ENCODE measurements at regions not wholly inside any gene's neighbourhood (a gene's known extent, or its start where the extent isn't known, plus 50 kb on each side); places are given as distances from the start of the nearest gene placed in this dataset.

GRCh38 chr7:110309941-110310340, 781.0 kb upstream of the LRRN3 start:
- H3K27ac Mint-ChIP-seq: no peak overlapping the region
- H3K79me2 ChIP-seq (ENCODE audit: insufficient read depth, low read length): no peaks in the 10 kb centered on the region
- H3K27me3 Mint-ChIP-seq (ENCODE audit: low read depth in 3 of 3): peaks cover 0 to 3% (median 0%) of the 10 kb centered on the region in 3 donors
- no peak overlapping the region for H3K9ac ChIP-seq (ENCODE audit: insufficient read depth, low read length, poor library complexity, severe bottlenecking)
- H3K27me3 ChIP-seq (ENCODE audit: control insufficient read depth in 2 of 2, insufficient read depth in 2 of 2, low read length in 2 of 2): no peaks in the 10 kb centered on the region
- no peaks in the 10 kb centered on the region for H3K36me3 ChIP-seq (replicated peaks in 1 of 2; ENCODE audit: control insufficient read depth in 1 of 2, insufficient read depth in 2 of 2, low read length in 2 of 2)
- H3K36me3 Mint-ChIP-seq: no peaks in the 10 kb centered on the region
- H3K4me1 ChIP-seq (ENCODE audit: control insufficient read depth in 1 of 2, insufficient read depth in 2 of 2, low read length in 2 of 2): no peaks in the 10 kb centered on the region
- no peak for TF ChIP-seq CTCF (IDR thresholded peaks at IDR 0.05)
- intact Hi-C loops (cut with micrococcal nuclease): no loop called here
- H3K4me3 ChIP-seq (replicated peaks in 1 of 3; ENCODE audit: low read depth in 2 of 3, low read length in 3 of 3): no peak overlapping the region
- no peak overlapping the region for H2AFZ ChIP-seq (ENCODE audit: insufficient read depth, low read depth, low read length, poor library complexity, severe bottlenecking)
- DNase-seq: no peak
- no peaks in the 10 kb centered on the region for H4K20me1 ChIP-seq (ENCODE audit: insufficient read depth, low read length)
- peaks cover 5 to 24% of the 10 kb centered on the region in 2 donors for H3K9me3 ChIP-seq (replicated peaks in 1 of 2; ENCODE audit: control insufficient read depth in 1 of 2, insufficient read depth in 1 of 2, low read length in 2 of 2)
- H3K4me1 Mint-ChIP-seq: no peaks in the 10 kb centered on the region
- no peak overlapping the region for H3K4me3 Mint-ChIP-seq
- H3K27ac ChIP-seq (ENCODE audit: low read depth in 1 of 2, low read length in 2 of 2): no peak overlapping the region
- peaks cover 4 to 11% (median 9%) of the 10 kb centered on the region in 7 donors for H3K9me3 Mint-ChIP-seq
- H3K4me2 ChIP-seq (replicated peaks; ENCODE audit: extremely low read depth, low read length, poor library complexity, severe bottlenecking): no peak overlapping the region

GRCh38 chr7:110311556-110311955, 779.4 kb upstream of the LRRN3 start:
- intact Hi-C loops (cut with micrococcal nuclease): no loop called here
- no peak overlapping the region for H3K27ac Mint-ChIP-seq

More at GRCh38 chr7:110311556-110311955, 779.4 kb upstream of the LRRN3 start:
- Histone ChIP-seq H3K27ac (ENCODE audit: low read depth in 1 of 2, low read length in 2 of 2) (no peak overlapping the region), H4K20me1 (ENCODE audit: insufficient read depth, low read length) (no peaks in the 10 kb centered on the region), H3K4me2 (replicated peaks; ENCODE audit: extremely low read depth, low read length, poor library complexity, severe bottlenecking) (no peak overlapping the region), H3K27me3 (ENCODE audit: control insufficient read depth in 2 of 2, insufficient read depth in 2 of 2, low read length in 2 of 2) (no peaks in the 10 kb centered on the region), H3K9me3 (replicated peaks in 1 of 2; ENCODE audit: control insufficient read depth in 1 of 2, insufficient read depth in 1 of 2, low read length in 2 of 2) (peaks cover 9 to 33% of the 10 kb centered on the region in 2 donors), H3K9ac (ENCODE audit: insufficient read depth, low read length, poor library complexity, severe bottlenecking) (no peak overlapping the region), H3K4me1 (ENCODE audit: control insufficient read depth in 1 of 2, insufficient read depth in 2 of 2, low read length in 2 of 2) (no peaks in the 10 kb centered on the region), H3K79me2 (ENCODE audit: insufficient read depth, low read length) (no peaks in the 10 kb centered on the region), H2AFZ (ENCODE audit: insufficient read depth, low read depth, low read length, poor library complexity, severe bottlenecking) (no peak overlapping the region), H3K36me3 (replicated peaks in 1 of 2; ENCODE audit: control insufficient read depth in 1 of 2, insufficient read depth in 2 of 2, low read length in 2 of 2) (no peaks in the 10 kb centered on the region), H3K4me3 (replicated peaks in 1 of 3; ENCODE audit: low read depth in 2 of 3, low read length in 3 of 3) (no peak overlapping the region)
- Mint-ChIP-seq H3K4me1 (no peaks in the 10 kb centered on the region), H3K4me3 (no peak overlapping the region), H3K27me3 (ENCODE audit: low read depth in 3 of 3) (peaks cover 0 to 3% (median 0%) of the 10 kb centered on the region in 3 donors), H3K36me3 (no peaks in the 10 kb centered on the region), H3K9me3 (peaks cover 4 to 14% (median 9%) of the 10 kb centered on the region in 7 donors)
- TF ChIP-seq CTCF (IDR thresholded peaks at IDR 0.05): no peak
- WGBS (ENCODE audit: insufficient coverage): 95% methylated on average over 2 of the region's 3 CpGs
- DNase-seq: no peak
